ENCODE measurements at regions not wholly inside any gene's neighbourhood (a gene's known extent, or its start where the extent isn't known, plus 50 kb on each side); places are given as distances from the start of the nearest gene placed in this dataset.

DNA sequence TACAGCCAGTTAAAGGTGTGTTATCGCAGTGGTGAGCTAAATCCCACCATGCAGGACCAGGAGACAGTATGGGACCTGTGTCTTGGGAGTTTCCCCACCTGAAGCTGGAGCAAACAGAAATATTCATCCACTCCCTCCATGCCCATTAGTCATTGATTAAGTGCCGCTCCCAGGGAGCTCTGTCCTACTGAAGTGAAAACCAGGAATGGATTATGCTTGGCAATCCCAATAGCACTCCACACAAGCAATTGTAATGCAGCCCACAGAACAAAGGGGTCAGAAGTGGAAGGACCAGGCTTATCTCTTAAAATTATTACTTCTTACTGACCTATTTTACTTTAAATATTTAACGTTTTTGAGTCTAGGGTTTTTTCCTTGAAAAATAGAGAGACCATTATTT is 1005.4 kb downstream of the ADGRL2 start:
- H3K27ac ChIP-seq (ENCODE audit: insufficient read depth, low read length): no peak overlapping the region
- no peaks in the 10 kb centered on the region for H3K4me1 ChIP-seq (ENCODE audit: control insufficient read depth, insufficient read depth, low read length)
- no peak overlapping the region for H4K91ac ChIP-seq (ENCODE audit: insufficient read depth, low read depth, low read length)
- H3K4me3 ChIP-seq (ENCODE audit: insufficient read depth, low read depth, low read length): no peak overlapping the region
- no peak overlapping the region for H3K14ac ChIP-seq (replicated peaks; ENCODE audit: low read depth, low read length)
- BruUV-seq (replicated peaks): no TSS peak
- no peak overlapping the region for H2BK120ac ChIP-seq (ENCODE audit: low read depth, low read length)
- no peak overlapping the region for H3K4me2 ChIP-seq (ENCODE audit: low read depth, low read length)
- no peak overlapping the region for H2BK15ac ChIP-seq (ENCODE audit: low read depth, low read length)
- no peaks in the 10 kb centered on the region for H4K20me1 ChIP-seq (ENCODE audit: insufficient read depth, low read length)
- H3K27me3 ChIP-seq (ENCODE audit: control insufficient read depth, insufficient read depth, low read length): no peaks in the 10 kb centered on the region
- no peak overlapping the region for H3K18ac ChIP-seq (ENCODE audit: low read depth, low read length)
- POLR2A ChIA-PET (ENCODE audit: unreplicated experiment): no interaction called here
- no peak overlapping the region for H3K23ac ChIP-seq (ENCODE audit: low read depth, low read length)
- DNase-seq (no peak), ATAC-seq (ENCODE audit: low read depth) (no peak)
- no peaks in the 10 kb centered on the region for H3K79me1 ChIP-seq (ENCODE audit: low read depth in 1 of 2, low read length in 2 of 2)
- no peaks in the 10 kb centered on the region for H3K9me1 ChIP-seq (ENCODE audit: insufficient read depth, low read length)
- no peak overlapping the region for H3K56ac ChIP-seq (ENCODE audit: extremely low read depth, insufficient read depth, low read length)
- CTCF ChIA-PET: no interaction called here
- no peak for TF ChIP-seq CEBPB (IDR thresholded peaks at IDR 0.05; ENCODE audit: low read depth, low read length)
- TF ChIP-seq RFX5 (IDR thresholded peaks at IDR 0.05; ENCODE audit: low read depth, low read length): no peak
- TF ChIP-seq BHLHE40 (IDR thresholded peaks at IDR 0.05; ENCODE audit: low read depth, low read length): no peak
- TF ChIP-seq POLR2A (IDR thresholded peaks at IDR 0.05; ENCODE audit: low read depth, low read length): no peak
- TF ChIP-seq, protein P1, sequence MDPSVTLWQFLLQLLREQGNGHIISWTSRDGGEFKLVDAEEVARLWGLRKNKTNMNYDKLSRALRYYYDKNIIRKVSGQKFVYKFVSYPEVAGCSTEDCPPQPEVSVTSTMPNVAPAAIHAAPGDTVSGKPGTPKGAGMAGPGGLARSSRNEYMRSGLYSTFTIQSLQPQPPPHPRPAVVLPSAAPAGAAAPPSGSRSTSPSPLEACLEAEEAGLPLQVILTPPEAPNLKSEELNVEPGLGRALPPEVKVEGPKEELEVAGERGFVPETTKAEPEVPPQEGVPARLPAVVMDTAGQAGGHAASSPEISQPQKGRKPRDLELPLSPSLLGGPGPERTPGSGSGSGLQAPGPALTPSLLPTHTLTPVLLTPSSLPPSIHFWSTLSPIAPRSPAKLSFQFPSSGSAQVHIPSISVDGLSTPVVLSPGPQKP (IDR thresholded peaks at IDR 0.05; ENCODE audit: borderline replicate concordance, low read depth, low read length): no peak
- no peak for TF ChIP-seq FOS (IDR thresholded peaks at IDR 0.05; ENCODE audit: low read depth, low read length)
- TF ChIP-seq MXI1 (IDR thresholded peaks at IDR 0.05; ENCODE audit: borderline replicate concordance, low read depth, low read length): no peak
- no peak overlapping the region for H3K9ac ChIP-seq (ENCODE audit: low read depth, low read length)
- H3K4ac ChIP-seq (ENCODE audit: low read depth, low read length): no peak overlapping the region
- intact Hi-C loops (cut with micrococcal nuclease) (no loop called here), dilution Hi-C loops (cut with HindIII; ENCODE audit: low sequenced_read_pairs, unreplicated experiment) (no loop called here), in situ Hi-C loops (cut with MboI; ENCODE audit: low sequenced_read_pairs) (no loop called here)
- H2AK9ac ChIP-seq (replicated peaks; ENCODE audit: low read depth, low read length, poor library complexity): no peak overlapping the region
- WGBS, 2 experiments (ENCODE audit: extremely low coverage in 2 of 2, insufficient read length in 1 of 2): no CpG with 5 or more reads among the region's 3 CpGs
- H3K9me3 ChIP-seq (ENCODE audit: control insufficient read depth, insufficient read depth, low read length): peaks cover 2% of the 10 kb centered on the region; the same call in 1 of the 2 replicates
- no peak overlapping the region for H2AFZ ChIP-seq (replicated peaks; ENCODE audit: low read length, poor library complexity)
- H4K8ac ChIP-seq (ENCODE audit: low read depth in 2 of 2, low read length in 2 of 2): no peak overlapping the region
- H4K5ac ChIP-seq (ENCODE audit: low read depth, low read length): no peak overlapping the region
- no peak overlapping the region for H2BK20ac ChIP-seq (ENCODE audit: low read depth, low read length)
- H3K36me3 ChIP-seq (ENCODE audit: control insufficient read depth, insufficient read depth, low read length): no peaks in the 10 kb centered on the region
- no peak overlapping the region for H2BK5ac ChIP-seq (ENCODE audit: low read depth, low read length, poor library complexity, severe bottlenecking)
- no peak overlapping the region for H2AK5ac ChIP-seq (ENCODE audit: low read depth, low read length)
